ENCODE measurements at regions not wholly inside any gene's neighbourhood (a gene's known extent, or its start where the extent isn't known, plus 50 kb on each side); places are given as distances from the start of the nearest gene placed in this dataset.

- no peak for DNase-seq
Measured at GRCh38 chr2:128834207-128834879, 515.7 kb upstream of the HS6ST1 start.

- no peak for DNase-seq
Measured at GRCh38 chr2:128834880-128835252, 516.2 kb upstream of the HS6ST1 start.

GRCh38 chr2:128835342-128835855 lies 516.7 kb upstream of the HS6ST1 start:
- DNase-seq = no peak

- DNase-seq = no peak
Measured at GRCh38 chr2:128835974-128836373, 517.3 kb upstream of the HS6ST1 start.

- no peak for DNase-seq
Measured at GRCh38 chr2:128836559-128837100, 518.0 kb upstream of the HS6ST1 start.

GRCh38 chr2:128838244-128838643 lies 519.6 kb upstream of the HS6ST1 start:
- no peak for DNase-seq

GRCh38 chr2:128841803-128842202 lies 523.1 kb upstream of the HS6ST1 start:
- no peak for DNase-seq

- no peak for DNase-seq
Measured at GRCh38 chr2:128867311-128867710, 548.6 kb upstream of the HS6ST1 start.

- no peak for DNase-seq
Measured at GRCh38 chr2:128867936-128868636, 549.4 kb upstream of the HS6ST1 start.

GRCh38 chr2:128868686-128869551 lies 550.3 kb upstream of the HS6ST1 start:
- no peak for DNase-seq

- DNase-seq = no peak
Measured at GRCh38 chr2:128874608-128875007, 555.9 kb upstream of the HS6ST1 start.

- no peak for DNase-seq
Measured at GRCh38 chr2:128876986-128877983, 558.6 kb upstream of the HS6ST1 start.

- DNase-seq = no peak
Measured at GRCh38 chr2:128879161-128879560, 560.5 kb upstream of the HS6ST1 start.

- no peak for DNase-seq
Measured at GRCh38 chr2:128894896-128895295, 576.2 kb upstream of the HS6ST1 start.

- DNase-seq = no peak
Measured at GRCh38 chr2:128901572-128902391, 583.1 kb upstream of the HS6ST1 start.

GRCh38 chr2:128903637-128904036 lies 585.0 kb upstream of the HS6ST1 start:
- DNase-seq = no peak

GRCh38 chr2:128911276-128911675 lies 592.6 kb upstream of the HS6ST1 start:
- DNase-seq = no peak

- no peak for DNase-seq
Measured at GRCh38 chr2:128914320-128914719, 595.7 kb upstream of the HS6ST1 start.

GRCh38 chr2:128921751-128922150 lies 603.1 kb upstream of the HS6ST1 start:
- no peak for DNase-seq

- DNase-seq = no peak
Measured at GRCh38 chr2:128922154-128922553, 603.5 kb upstream of the HS6ST1 start.

GRCh38 chr2:128925631-128926030 lies 607.0 kb upstream of the HS6ST1 start:
- no peak for DNase-seq
